Tibial artery (tissue), 4 donors: ENCODE measurements at regions not wholly inside any gene's neighbourhood (a gene's known extent, or its start where the extent isn't known, plus 50 kb on each side); places are given as distances from the start of the nearest gene placed in this dataset.

Experiments
- DNase-seq, 2 donors: peaks; one replicate each; pipeline ENCODE4 v3.0.0-alpha.2; 2019
- H3K27ac ChIP-seq, 2 donors: fragments of 200-600 bp; sonication (generic) in 1 of 2; 1 replicate in 1 of 2; 2 replicates in 1 of 2; pipeline ENCODE4 v1.5.1; 2018 to 2019; ENCODE audit warnings: mild to moderate bottlenecking in 1 of 2
- H3K27me3 ChIP-seq, 2 donors: fragments of 200-600 bp; sonication (generic) in 1 of 2; one replicate each; pipeline versions ENCODE4 v1.5.1 to v1.6.0; 2016 to 2019
- H3K36me3 ChIP-seq, 3 donors: fragments of 200-600 bp; sonication (generic) in 2 of 3; one replicate each; pipeline ENCODE4 v1.5.1; 2016 to 2019; ENCODE audit warnings: mild to moderate bottlenecking in 2 of 3
- H3K4me1 ChIP-seq, 4 donors: fragments of 200-600 bp; sonication (generic) in 2 of 4; 1 replicate in 3 of 4; 2 replicates in 1 of 4; pipeline ENCODE4 v1.5.1; 2016 to 2019
- H3K4me3 ChIP-seq, 2 donors: fragments of 200-600 bp; sonication (generic) in 1 of 2; 1 replicate in 1 of 2; 2 replicates in 1 of 2; pipeline ENCODE4 v1.5.1; 2018 to 2019; ENCODE audit warnings: mild to moderate bottlenecking in 2 of 2
- H3K9me3 ChIP-seq, 3 donors: fragments of 200-600 bp; sonication (generic) in 1 of 3; one replicate each; pipeline ENCODE4 v1.5.1; 2016 to 2019
- intact Hi-C: fragments of 100-400 bp; cut with DNase I; formaldehyde crosslinking; loops from one replicate; pipeline ENCODE4 v1.15.0; 2023; ENCODE audit warnings: low total_unique reads
- TF ChIP-seq, protein P1 (sequence below), 2 experiments: fragments of 200-600 bp in 1 of 2; fragments of 450-650 bp in 1 of 2; IDR thresholded peaks; one replicate each; pipeline ENCODE4 v1.5.1; 2017 to 2019; ENCODE audit warnings: antibody characterized with exemption in 2 of 2, mild to moderate bottlenecking in 1 of 2, moderate library complexity in 1 of 2

DNA sequence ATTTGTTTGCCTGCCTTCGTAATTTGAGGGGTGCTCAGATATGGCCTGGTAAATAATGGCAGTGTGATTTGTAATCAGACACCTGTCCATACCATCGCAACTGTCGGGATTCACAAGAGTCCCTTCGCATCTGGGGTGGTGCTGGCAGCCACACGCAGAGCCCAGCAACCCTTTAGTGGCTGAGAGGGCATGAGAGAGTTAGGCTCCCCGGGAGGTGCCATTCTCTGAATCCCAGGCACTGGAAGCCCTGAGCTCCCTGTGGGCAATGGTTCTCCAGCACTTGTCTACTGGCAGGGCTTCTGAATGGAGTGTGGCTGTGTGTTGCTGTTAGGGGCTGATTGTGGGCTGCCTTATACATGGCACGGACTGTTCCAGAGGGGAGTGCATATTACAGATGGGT is 230.1 kb downstream of the EBLN2 start:
- H3K36me3 ChIP-seq = no peaks in the 10 kb centered on the region
- no peak overlapping the region for H3K27ac ChIP-seq
- no peaks in the 10 kb centered on the region for H3K27me3 ChIP-seq
- DNase-seq = no peak
- H3K4me1 ChIP-seq = no peaks in the 10 kb centered on the region
- no peaks in the 10 kb centered on the region for H3K9me3 ChIP-seq
- intact Hi-C loops = no loop called here
- TF ChIP-seq, protein P1, sequence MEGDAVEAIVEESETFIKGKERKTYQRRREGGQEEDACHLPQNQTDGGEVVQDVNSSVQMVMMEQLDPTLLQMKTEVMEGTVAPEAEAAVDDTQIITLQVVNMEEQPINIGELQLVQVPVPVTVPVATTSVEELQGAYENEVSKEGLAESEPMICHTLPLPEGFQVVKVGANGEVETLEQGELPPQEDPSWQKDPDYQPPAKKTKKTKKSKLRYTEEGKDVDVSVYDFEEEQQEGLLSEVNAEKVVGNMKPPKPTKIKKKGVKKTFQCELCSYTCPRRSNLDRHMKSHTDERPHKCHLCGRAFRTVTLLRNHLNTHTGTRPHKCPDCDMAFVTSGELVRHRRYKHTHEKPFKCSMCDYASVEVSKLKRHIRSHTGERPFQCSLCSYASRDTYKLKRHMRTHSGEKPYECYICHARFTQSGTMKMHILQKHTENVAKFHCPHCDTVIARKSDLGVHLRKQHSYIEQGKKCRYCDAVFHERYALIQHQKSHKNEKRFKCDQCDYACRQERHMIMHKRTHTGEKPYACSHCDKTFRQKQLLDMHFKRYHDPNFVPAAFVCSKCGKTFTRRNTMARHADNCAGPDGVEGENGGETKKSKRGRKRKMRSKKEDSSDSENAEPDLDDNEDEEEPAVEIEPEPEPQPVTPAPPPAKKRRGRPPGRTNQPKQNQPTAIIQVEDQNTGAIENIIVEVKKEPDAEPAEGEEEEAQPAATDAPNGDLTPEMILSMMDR (IDR thresholded peaks at IDR 0.05) = no peak
- no peak overlapping the region for H3K4me3 ChIP-seq

DNA sequence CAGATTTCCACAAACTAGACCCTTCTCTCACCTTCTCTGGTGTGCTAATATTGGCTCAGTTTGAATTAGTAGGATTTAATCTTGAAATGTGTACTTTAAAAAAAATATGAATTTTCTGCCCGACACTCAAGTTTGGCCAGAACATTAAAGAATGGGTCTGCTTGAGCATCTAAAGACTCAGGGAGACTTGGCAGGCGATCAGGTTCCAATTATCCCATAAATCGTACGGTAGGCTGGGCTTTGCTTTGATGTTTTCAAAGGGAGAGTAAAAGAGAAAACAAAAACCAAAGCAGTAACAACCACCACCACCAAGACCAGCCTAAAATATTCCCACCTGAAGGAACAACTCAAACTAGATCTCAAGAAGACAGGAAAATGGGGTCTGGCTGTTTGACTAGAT is 230.8 kb downstream of the EBLN2 start:
- no peaks in the 10 kb centered on the region for H3K36me3 ChIP-seq
- no peak for DNase-seq
- H3K4me3 ChIP-seq = no peak overlapping the region
- intact Hi-C loops = no loop called here
- TF ChIP-seq, protein P1 (IDR thresholded peaks at IDR 0.05) = no peak
- H3K4me1 ChIP-seq = no peaks in the 10 kb centered on the region
- no peaks in the 10 kb centered on the region for H3K9me3 ChIP-seq
- no peaks in the 10 kb centered on the region for H3K27me3 ChIP-seq
- H3K27ac ChIP-seq = no peak overlapping the region

DNA sequence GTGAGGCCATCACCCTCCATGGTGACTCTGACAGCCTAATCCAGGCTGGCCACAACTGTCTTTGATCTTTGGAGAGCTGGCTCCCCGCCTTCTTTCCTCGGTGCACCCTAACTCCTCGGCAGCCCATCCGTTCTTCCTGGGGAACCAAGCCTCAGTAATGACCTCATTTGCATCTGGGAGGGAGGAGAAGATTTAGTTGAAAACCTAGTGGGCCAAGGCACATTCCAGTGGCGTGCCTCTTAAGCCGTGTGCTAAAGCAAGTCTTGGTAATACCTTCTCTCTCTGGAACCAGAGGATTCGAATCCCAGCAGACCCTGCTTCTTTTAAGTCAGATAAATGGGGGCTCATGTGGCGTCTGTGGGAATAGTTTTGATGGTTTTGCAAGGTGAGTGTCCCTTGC is 233.1 kb downstream of the EBLN2 start:
- intact Hi-C loops = no loop called here

DNA sequence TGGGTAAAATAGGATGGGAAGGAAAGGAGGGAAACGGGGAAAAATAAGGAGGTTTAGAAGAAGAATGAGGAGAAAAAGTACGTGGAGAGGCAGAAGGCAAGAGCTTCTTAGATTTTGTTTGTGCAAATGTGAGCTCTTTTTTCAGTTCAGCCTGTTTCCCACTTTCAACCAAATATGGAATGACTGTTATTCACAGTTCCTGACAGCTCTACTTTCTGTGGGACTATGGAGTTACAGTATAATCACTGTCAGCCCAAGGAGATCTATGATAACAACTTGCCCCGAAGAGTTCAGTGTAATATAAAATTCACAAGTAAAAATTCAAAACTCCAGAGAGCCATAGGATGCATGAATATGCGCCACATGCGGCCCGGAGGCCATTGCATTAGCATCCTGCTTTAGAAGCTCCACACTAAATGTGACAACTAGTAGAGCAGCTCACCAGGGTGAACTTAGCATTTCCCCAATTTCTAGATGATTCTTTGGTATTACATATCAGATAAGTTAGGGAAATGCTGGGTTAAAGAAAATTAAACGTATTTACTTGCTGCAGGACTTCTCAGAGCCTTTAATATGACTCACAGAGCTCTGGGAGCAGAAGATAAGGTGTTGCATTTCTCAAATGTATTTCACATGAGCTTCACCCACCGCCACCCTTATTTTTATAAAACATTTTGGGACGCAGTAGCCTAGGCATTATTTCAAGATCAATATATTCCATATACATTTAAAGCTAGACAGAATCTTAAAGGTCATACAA is 234.6 kb downstream of the EBLN2 start:
- H3K36me3 ChIP-seq = no peaks in the 10 kb centered on the region
- intact Hi-C loops = no loop called here
- H3K4me3 ChIP-seq = no peak overlapping the region
- H3K27me3 ChIP-seq = no peaks in the 10 kb centered on the region
- no peaks in the 10 kb centered on the region for H3K9me3 ChIP-seq
- no peak for DNase-seq
- H3K4me1 ChIP-seq = no peaks in the 10 kb centered on the region
- TF ChIP-seq, protein P1 (IDR thresholded peaks at IDR 0.05) = no peak
- H3K27ac ChIP-seq = no peak overlapping the region

More for the DNA sequence above, 233.1 kb downstream of the EBLN2 start:
- Histone ChIP-seq H3K27ac (no peak overlapping the region), H3K36me3 (no peaks in the 10 kb centered on the region), H3K27me3 (no peaks in the 10 kb centered on the region), H3K4me1 (no peaks in the 10 kb centered on the region), H3K4me3 (no peak overlapping the region), H3K9me3 (no peaks in the 10 kb centered on the region)
- no peak for DNase-seq
- TF ChIP-seq, protein P1 (IDR thresholded peaks at IDR 0.05) = no peak

DNA sequence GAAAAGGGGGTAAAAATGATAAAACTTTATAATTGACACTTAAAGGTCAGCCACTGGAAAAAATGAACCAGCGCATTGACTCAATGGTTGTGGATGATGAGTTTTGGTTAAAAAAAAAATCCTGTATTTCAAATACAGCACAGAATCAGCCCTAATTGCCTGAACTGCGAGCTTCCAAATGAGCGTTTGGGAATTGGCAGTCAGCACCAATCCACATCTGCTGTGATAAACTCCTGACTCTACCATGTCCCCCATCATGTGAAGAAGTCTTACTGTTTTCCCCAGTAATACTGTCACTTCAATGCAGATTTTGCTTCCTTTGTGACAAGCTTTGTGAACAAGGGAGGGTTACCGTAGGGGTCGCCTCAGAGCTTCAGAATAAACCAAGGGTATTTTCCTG is 235.4 kb downstream of the EBLN2 start:
- TF ChIP-seq, protein P1 (IDR thresholded peaks at IDR 0.05) = no peak
- H3K4me3 ChIP-seq = no peak overlapping the region
- H3K36me3 ChIP-seq = no peaks in the 10 kb centered on the region
- intact Hi-C loops = no loop called here
- H3K27ac ChIP-seq = no peak overlapping the region
- DNase-seq = no peak
- no peaks in the 10 kb centered on the region for H3K4me1 ChIP-seq
- H3K9me3 ChIP-seq = no peaks in the 10 kb centered on the region
- H3K27me3 ChIP-seq = no peaks in the 10 kb centered on the region
